IMR-90 (cell line): ENCODE measurements at regions not wholly inside any gene's neighbourhood (a gene's known extent, or its start where the extent isn't known, plus 50 kb on each side); places are given as distances from the start of the nearest gene placed in this dataset.

ENCODE experiments used
- ATAC-seq: fragments of 200-7000 bp; cut with Tn5 transposase; 2 replicates; pipeline ENCODE4 v1.9.1; 2020; ENCODE audit warnings: low read depth, mild to moderate bottlenecking, moderate library complexity
- BruUV-seq: library from RNA; stranded (reverse); fragments of 400-500 nt; replicated peaks from 2 replicates; lab custom pipeline; 2021; lab: Mats Ljungman, UMichigan
- CTCF ChIA-PET: fragments of 300-600 bp; formaldehyde crosslinking; extraction: SDS; loops from one replicate; lab custom pipeline; 2021; ENCODE audit warnings: antibody characterized with exemption; lab: Yijun Ruan, JAX
- POLR2A ChIA-PET: fragments of 300-600 bp; sonication (Branson Sonifier 250); formaldehyde crosslinking; loops from one replicate; lab custom pipeline; 2022; ENCODE audit warnings: antibody characterized with exemption; ENCODE audit not compliant: unreplicated experiment; lab: Charles Lee
- DNase-seq: peaks from one replicate; pipeline ENCODE4 v3.0.0; 2013
- H2AFZ ChIP-seq: replicated peaks from 2 replicates; pipeline ENCODE3; 2013; ENCODE audit warnings: low read length, mild to moderate bottlenecking; ENCODE audit not compliant: poor library complexity
- H2AK5ac ChIP-seq: 2 replicates; pipeline ENCODE4 v1.6.1; 2013; ENCODE audit warnings: low read depth, low read length, inconsistent platforms
- H2AK9ac ChIP-seq: replicated peaks from 2 replicates; pipeline ENCODE3; 2013; ENCODE audit warnings: mild to moderate bottlenecking, low read depth, low read length, moderate library complexity; ENCODE audit not compliant: poor library complexity
- H2BK120ac ChIP-seq: 2 replicates; pipeline ENCODE4 v1.6.1; 2013; ENCODE audit warnings: low read depth, low read length, inconsistent platforms
- H2BK15ac ChIP-seq: 3 replicates; pipeline ENCODE4 v1.6.1; 2013; ENCODE audit warnings: low read depth, low read length, inconsistent platforms
- H2BK20ac ChIP-seq: 2 replicates; pipeline ENCODE4 v1.6.1; 2013; ENCODE audit warnings: low read depth, mild to moderate bottlenecking, inconsistent platforms, low read length, moderate library complexity
- H2BK5ac ChIP-seq: 2 replicates; pipeline ENCODE4 v1.6.1; 2013; ENCODE audit warnings: mild to moderate bottlenecking, low read depth, low read length, inconsistent platforms; ENCODE audit not compliant: poor library complexity, severe bottlenecking
- H3K14ac ChIP-seq: replicated peaks from 2 replicates; pipeline ENCODE4 v1.6.1; 2013; ENCODE audit warnings: low read depth, low read length, inconsistent platforms
- H3K18ac ChIP-seq: 2 replicates; pipeline ENCODE4 v1.6.1; 2013; ENCODE audit warnings: low read depth, low read length, control low read depth
- H3K23ac ChIP-seq: 2 replicates; pipeline ENCODE4 v1.6.1; 2013; ENCODE audit warnings: low read depth, low read length, inconsistent platforms
- H3K27ac ChIP-seq: 2 replicates; pipeline ENCODE4 v1.5.1; 2013; ENCODE audit warnings: mild to moderate bottlenecking, control low read depth, low read length; ENCODE audit not compliant: insufficient read depth
- H3K27me3 ChIP-seq: 2 replicates; pipeline ENCODE4 v1.6.1; 2013; ENCODE audit warnings: low read length; ENCODE audit not compliant: control insufficient read depth, insufficient read depth
- H3K36me3 ChIP-seq: 2 replicates; pipeline ENCODE4 v1.6.1; 2013; ENCODE audit warnings: low read length, mixed read lengths; ENCODE audit not compliant: control insufficient read depth, insufficient read depth
- H3K4ac ChIP-seq: 2 replicates; pipeline ENCODE4 v1.6.1; 2013; ENCODE audit warnings: low read depth, low read length, inconsistent platforms
- H3K4me1 ChIP-seq: 2 replicates; pipeline ENCODE4 v1.6.1; 2013; ENCODE audit warnings: low read length, mixed read lengths; ENCODE audit not compliant: control insufficient read depth, insufficient read depth
- H3K4me2 ChIP-seq: 2 replicates; pipeline ENCODE4 v1.6.1; 2013; ENCODE audit warnings: low read depth, mild to moderate bottlenecking, control low read depth, low read length, moderate library complexity
- H3K4me3 ChIP-seq: 2 replicates; pipeline ENCODE4 v1.5.1; 2013; ENCODE audit warnings: low read depth, mild to moderate bottlenecking, control low read depth, low read length, moderate library complexity; ENCODE audit not compliant: insufficient read depth
- H3K56ac ChIP-seq: 2 replicates; pipeline ENCODE4 v1.6.1; 2013; ENCODE audit warnings: low read length, inconsistent platforms; ENCODE audit not compliant: insufficient read depth; ENCODE audit errors: extremely low read depth
- H3K79me1 ChIP-seq, 2 experiments: 2 replicates each; pipeline ENCODE4 v1.6.1; 2013; ENCODE audit warnings: low read length in 2 of 2, inconsistent platforms in 1 of 2, low read depth in 1 of 2
- H3K9ac ChIP-seq: 2 replicates; pipeline ENCODE4 v1.6.1; 2013; ENCODE audit warnings: low read depth, low read length, control low read depth
- H3K9me1 ChIP-seq: 2 replicates; pipeline ENCODE4 v1.6.1; 2013; ENCODE audit warnings: low read length, inconsistent platforms; ENCODE audit not compliant: insufficient read depth
- H3K9me3 ChIP-seq: 2 replicates; pipeline ENCODE4 v1.6.1; 2013; ENCODE audit warnings: low read length; ENCODE audit not compliant: control insufficient read depth, insufficient read depth
- H4K20me1 ChIP-seq: 2 replicates; pipeline ENCODE4 v1.6.1; 2013; ENCODE audit warnings: low read length, inconsistent platforms; ENCODE audit not compliant: insufficient read depth
- H4K5ac ChIP-seq: 2 replicates; pipeline ENCODE4 v1.6.1; 2013; ENCODE audit warnings: mild to moderate bottlenecking, low read depth, low read length, control low read depth
- H4K8ac ChIP-seq, 2 experiments: 2 replicates each; pipeline ENCODE4 v1.6.1; 2013; ENCODE audit warnings: low read depth in 2 of 2, low read length in 2 of 2, control low read depth in 1 of 2, inconsistent platforms in 1 of 2
- H4K91ac ChIP-seq: 2 replicates; pipeline ENCODE4 v1.6.1; 2013; ENCODE audit warnings: low read depth, low read length, inconsistent platforms; ENCODE audit not compliant: insufficient read depth
- CHD1 ChIP-seq: IDR thresholded peaks from 2 replicates; pipeline ENCODE4 v1.6.1; 2012; ENCODE audit warnings: low read depth, low read length, improper control_type of control experiment
- CTCF ChIP-seq: conservative IDR thresholded peaks from 2 replicates; pipeline ENCODE4 v1.5.1; 2012; ENCODE audit warnings: mild to moderate bottlenecking, low read depth, low read length, improper control_type of control experiment
- MAFK ChIP-seq: IDR thresholded peaks from 2 replicates; pipeline ENCODE4 v1.6.1; 2012; ENCODE audit warnings: low read depth, low read length, improper control_type of control experiment
- RAD21 ChIP-seq: IDR thresholded peaks from 2 replicates; pipeline ENCODE4 v1.6.1; 2012; ENCODE audit warnings: low read length, improper control_type of control experiment
- RFX5 ChIP-seq: IDR thresholded peaks from 2 replicates; pipeline ENCODE4 v1.8.0; 2012; ENCODE audit warnings: low read depth, mild to moderate bottlenecking, low read length, moderate library complexity
- WGBS, 2 experiments: methylation state at CpG; one replicate each; pipeline versions ENCODE4 v1.1.5 to v1.1.7; 2013; ENCODE audit warnings: missing lambda C conversion rate in 2 of 2; ENCODE audit not compliant: insufficient read length in 1 of 2; ENCODE audit errors: extremely low coverage in 2 of 2; 5-methylcytosine and 5-hydroxymethylcytosine counted together
- dilution Hi-C: fragments of 300-500 bp; cut with HindIII; formaldehyde crosslinking; loops from one replicate; pipeline ENCODE4 v1.14.3; 2018; ENCODE audit warnings: low sequenced_read_pairs; ENCODE audit not compliant: unreplicated experiment
- in situ Hi-C: fragments of 300-500 bp; cut with MboI; formaldehyde crosslinking; loops from 3 replicates; pipeline ENCODE4 v1.14.3; 2019; ENCODE audit warnings: low sequenced_read_pairs, inconsistent platforms, mixed read lengths
- intact Hi-C: fragments of 100-400 bp; cut with micrococcal nuclease; formaldehyde crosslinking; loops from 2 replicates; pipeline ENCODE4 v1.10.0; 2022

- CTCF ChIA-PET: no interaction called here
- no peaks in the 10 kb centered on the region for H3K36me3 ChIP-seq
- H3K27me3 ChIP-seq: no peaks in the 10 kb centered on the region
- POLR2A ChIA-PET: no interaction called here
- no peaks in the 10 kb centered on the region for H3K4me1 ChIP-seq
- no peak overlapping the region for H3K4me3 ChIP-seq
- no peak overlapping the region for H4K8ac ChIP-seq
- H3K4ac ChIP-seq: no peak overlapping the region
- no peak overlapping the region for H4K5ac ChIP-seq
- dilution Hi-C loops (no loop called here), intact Hi-C loops (no loop called here), in situ Hi-C loops (no loop called here)
- no peak overlapping the region for H3K23ac ChIP-seq
- H3K56ac ChIP-seq: no peak overlapping the region
- no peak overlapping the region for H3K14ac ChIP-seq
- no peak for ATAC-seq
- no peak overlapping the region for H3K4me2 ChIP-seq
- H2AFZ ChIP-seq: no peak overlapping the region
- no peak overlapping the region for H3K9ac ChIP-seq
- no peak overlapping the region for H2BK5ac ChIP-seq
- H2AK9ac ChIP-seq: no peak overlapping the region
- peaks cover 15% of the 10 kb centered on the region; the same call in 1 of the 2 replicates for H3K9me3 ChIP-seq
- H2BK15ac ChIP-seq: no peak overlapping the region
- no peaks in the 10 kb centered on the region for H4K20me1 ChIP-seq
- WGBS, 2 experiments: 11% methylated on average over 1 of the region's 4 CpGs; no CpG with 5 or more reads in 1 of the 2 experiments
- no peak for DNase-seq
- BruUV-seq: no TSS peak
- H4K91ac ChIP-seq: no peak overlapping the region
- no peak overlapping the region for H2BK120ac ChIP-seq
- no peaks in the 10 kb centered on the region for H3K79me1 ChIP-seq
- H3K27ac ChIP-seq: no peak overlapping the region
- H3K18ac ChIP-seq: no peak overlapping the region
- H2AK5ac ChIP-seq: no peak overlapping the region
- H2BK20ac ChIP-seq: no peak overlapping the region
- TF ChIP-seq RAD21: no peak
- no peak for TF ChIP-seq MAFK
- no peak for TF ChIP-seq CHD1
- no peak for TF ChIP-seq RFX5
- no peak for TF ChIP-seq CTCF
- no peaks in the 10 kb centered on the region for H3K9me1 ChIP-seq
Measured at GRCh38 chrX:8323356-8323755, 141.3 kb upstream of the VCX3B start.
